Erythroblast (primary cell): ENCODE measurements at regions not wholly inside any gene's neighbourhood (a gene's known extent, or its start where the extent isn't known, plus 50 kb on each side); places are given as distances from the start of the nearest gene placed in this dataset.

Source experiments
- GATA1 ChIP-seq: IDR thresholded peaks from 2 replicates; pipeline ENCODE4 v1.6.1; 2011; ENCODE audit warnings: low read depth, mild to moderate bottlenecking, control low read depth, low read length, moderate library complexity
- POLR2A ChIP-seq: IDR thresholded peaks from 2 replicates; pipeline ENCODE4 v1.6.1; 2011; ENCODE audit warnings: mild to moderate bottlenecking, low read length

GRCh38 chr20:40902661-40903060, 126.0 kb upstream of the TOP1 start:
- TF ChIP-seq POLR2A (no peak), GATA1 (no peak)
